GM19025 (cell line): ENCODE measurements at regions not wholly inside any gene's neighbourhood (a gene's known extent, or its start where the extent isn't known, plus 50 kb on each side); places are given as distances from the start of the nearest gene placed in this dataset.

Experiments
- ATAC-seq: cut with Tn5 transposase; IDR thresholded peaks from one replicate; pipeline ENCODE4 v1.9.1; 2021; ENCODE audit warnings: mild to moderate bottlenecking, low read depth, moderate library complexity; ENCODE audit not compliant: unreplicated experiment

DNA sequence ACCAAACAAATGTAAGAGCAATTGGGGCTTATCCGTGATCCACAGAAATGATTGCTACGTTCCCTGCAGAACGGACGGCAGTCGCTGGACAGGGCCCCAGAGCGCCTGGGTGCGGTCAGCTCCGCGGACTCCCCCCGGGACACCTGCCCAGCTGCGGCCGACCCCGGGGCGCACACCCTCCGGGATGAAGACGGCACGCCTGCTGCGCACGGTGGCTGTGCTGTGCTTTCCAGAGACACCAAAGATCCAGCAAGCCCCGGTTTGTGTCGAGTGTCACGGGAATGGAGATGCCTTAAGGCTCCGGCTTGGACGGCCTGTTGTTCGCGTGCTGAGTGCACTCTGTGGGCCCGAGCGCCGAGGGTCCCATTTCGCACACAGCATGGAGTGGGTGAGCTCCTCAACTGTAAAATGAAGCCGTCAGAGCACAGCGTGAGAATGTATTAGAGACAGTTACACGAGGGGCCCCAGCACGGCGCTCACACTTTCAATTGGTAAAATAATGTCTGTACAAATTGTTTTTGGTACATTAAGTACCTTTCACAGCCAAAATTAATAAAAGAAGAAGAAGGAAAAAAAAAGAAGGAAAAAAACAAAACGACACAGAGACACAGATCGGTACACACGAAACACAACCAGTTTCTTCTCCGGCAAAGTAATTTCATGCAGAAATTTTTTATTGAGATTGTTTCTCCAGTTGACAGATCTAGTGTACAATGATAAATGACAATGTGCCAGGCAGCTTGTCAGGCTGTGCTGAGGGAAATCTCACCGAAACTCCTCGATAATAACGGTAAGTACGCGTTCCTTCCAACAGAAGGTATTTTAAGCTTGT is 615.8 kb upstream of the SALL3 start:
- ATAC-seq: no peak

DNA sequence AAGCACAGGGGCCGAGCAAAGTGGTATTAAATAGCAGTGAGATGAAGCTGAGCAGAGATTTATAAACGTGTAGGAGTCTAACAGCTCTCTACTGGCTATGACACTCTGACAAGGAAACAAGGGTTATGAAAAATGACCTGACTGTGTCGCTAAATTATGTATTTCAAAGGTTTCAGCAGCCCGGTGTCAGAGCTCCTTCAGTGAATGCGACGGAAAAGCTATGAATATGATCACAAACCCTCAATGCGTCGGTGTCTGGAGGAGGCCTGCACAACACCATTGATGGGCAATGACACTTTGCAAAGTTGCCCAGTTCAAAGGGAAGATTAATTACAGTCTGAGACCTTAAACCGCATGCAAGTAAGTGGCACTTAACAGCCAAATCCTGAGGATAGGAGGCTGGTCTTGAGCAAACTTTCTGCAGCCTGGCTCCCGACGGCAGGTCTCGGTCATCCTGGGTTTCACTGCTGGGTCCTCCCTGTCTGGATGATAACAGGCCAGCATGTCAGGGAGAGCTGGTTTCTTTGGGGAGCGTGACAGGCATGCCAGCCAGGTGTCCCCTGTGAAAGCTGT is 615.1 kb upstream of the SALL3 start:
- no peak for ATAC-seq

DNA sequence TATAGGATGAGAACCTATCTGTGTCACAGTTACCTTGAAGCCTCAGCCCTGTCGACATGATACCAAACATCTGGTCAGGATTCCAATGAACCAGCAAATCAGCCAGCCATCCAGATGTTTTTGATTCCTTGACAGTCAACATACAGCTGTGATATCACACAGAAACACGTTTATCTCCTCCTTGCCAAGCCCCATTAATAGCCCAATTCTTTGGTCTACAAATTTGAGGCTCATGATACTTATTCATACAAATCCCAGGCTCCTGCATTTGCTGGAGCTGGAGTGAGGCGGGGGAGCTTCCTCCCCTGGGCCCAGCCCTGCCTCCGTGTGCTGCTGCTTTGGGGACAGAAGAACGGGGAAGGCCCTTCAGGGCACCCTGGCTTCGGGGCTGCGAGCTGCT is 611.6 kb upstream of the SALL3 start:
- no peak for ATAC-seq

GRCh38 chr18:78368726-78369125 is 610.9 kb upstream of the SALL3 start:
- ATAC-seq: no peak

- no peak for ATAC-seq
Observed at GRCh38 chr18:78376046-78376445, 603.6 kb upstream of the SALL3 start.

DNA sequence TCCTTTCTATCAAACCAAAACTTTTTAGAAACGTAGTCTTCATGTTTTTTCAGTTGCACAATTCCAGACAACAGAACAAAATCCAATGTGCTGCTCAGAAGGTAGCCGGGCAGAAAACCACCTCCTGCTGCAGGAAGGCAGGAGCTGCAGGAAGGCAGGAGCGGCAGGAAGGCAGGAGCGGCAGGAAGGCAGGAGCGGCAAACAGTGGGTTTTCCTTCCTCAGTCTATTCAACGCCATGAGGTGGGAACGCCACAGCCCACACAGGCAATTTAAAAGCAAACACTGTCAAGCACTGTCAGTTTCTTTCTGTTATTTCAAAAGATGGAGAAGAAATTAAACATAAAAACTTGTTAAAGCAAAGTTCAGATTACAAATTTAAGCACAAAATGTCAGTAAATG is 601.2 kb upstream of the SALL3 start:
- ATAC-seq: no peak

GRCh38 chr18:78378983-78379382 is 600.6 kb upstream of the SALL3 start:
- no peak for ATAC-seq

GRCh38 chr18:78390348-78390951 is 589.2 kb upstream of the SALL3 start:
- ATAC-seq: no peak

- no peak for ATAC-seq
Observed at GRCh38 chr18:78390952-78391348, 588.7 kb upstream of the SALL3 start.

- ATAC-seq: no peak
Observed at GRCh38 chr18:78393086-78393862, 586.3 kb upstream of the SALL3 start.

- no peak for ATAC-seq
Observed at GRCh38 chr18:78396077-78396476, 583.5 kb upstream of the SALL3 start.

DNA sequence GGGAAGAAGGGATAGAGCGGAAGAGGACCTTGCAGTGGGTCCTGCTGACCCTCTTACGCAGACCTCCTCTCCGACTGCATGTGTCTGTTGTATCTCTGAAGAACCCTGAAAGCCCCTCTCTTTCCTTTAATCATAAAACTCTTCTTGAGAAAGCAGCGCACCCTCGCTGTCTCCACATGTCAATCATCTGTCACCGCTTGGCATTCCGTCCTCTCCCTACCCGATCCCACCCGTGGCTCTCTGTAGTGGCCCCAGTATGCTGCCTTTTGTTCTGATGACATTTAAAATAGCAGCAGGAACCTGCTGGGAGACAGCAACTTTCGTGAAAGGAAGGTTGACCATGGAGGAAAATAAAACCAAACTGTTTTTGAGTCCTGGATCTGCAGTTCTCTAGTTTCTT is 582.9 kb upstream of the SALL3 start:
- no peak for ATAC-seq

DNA sequence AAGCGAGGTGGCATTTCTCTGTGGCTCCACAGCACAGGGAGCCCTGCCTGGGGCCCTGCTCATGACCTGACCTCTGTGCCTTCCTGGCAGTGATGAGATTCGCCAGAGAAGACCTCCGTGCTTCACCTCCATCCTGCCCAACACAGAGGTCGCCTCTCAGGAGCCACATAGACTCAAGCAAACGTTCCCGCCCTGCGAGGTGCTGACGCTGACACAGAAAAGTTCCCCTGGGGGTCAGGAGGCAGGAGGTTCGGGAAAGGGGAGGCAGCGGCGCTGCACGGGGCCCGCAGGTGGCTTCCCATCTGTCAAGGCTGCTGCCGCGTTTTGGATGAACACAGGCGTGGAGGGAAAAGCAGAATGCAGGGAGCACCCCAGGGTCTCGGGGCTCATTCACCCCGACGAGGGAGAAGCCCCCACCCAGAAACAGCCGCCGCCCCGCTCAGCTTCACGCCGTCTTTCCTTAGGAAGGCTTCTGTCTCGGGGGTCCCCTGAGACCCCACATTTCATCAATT is 579.6 kb upstream of the SALL3 start:
- ATAC-seq: no peak

- no peak for ATAC-seq
Observed at GRCh38 chr18:78402440-78402839, 577.2 kb upstream of the SALL3 start.

- no peak for ATAC-seq
Observed at GRCh38 chr18:78402966-78403365, 576.7 kb upstream of the SALL3 start.

- no peak for ATAC-seq
Observed at GRCh38 chr18:78403371-78403770, 576.2 kb upstream of the SALL3 start.

GRCh38 chr18:78405763-78406162 is 573.9 kb upstream of the SALL3 start:
- ATAC-seq: no peak

GRCh38 chr18:78406743-78407465 is 572.7 kb upstream of the SALL3 start:
- ATAC-seq: no peak

GRCh38 chr18:78407466-78407844 is 572.2 kb upstream of the SALL3 start:
- no peak for ATAC-seq

DNA sequence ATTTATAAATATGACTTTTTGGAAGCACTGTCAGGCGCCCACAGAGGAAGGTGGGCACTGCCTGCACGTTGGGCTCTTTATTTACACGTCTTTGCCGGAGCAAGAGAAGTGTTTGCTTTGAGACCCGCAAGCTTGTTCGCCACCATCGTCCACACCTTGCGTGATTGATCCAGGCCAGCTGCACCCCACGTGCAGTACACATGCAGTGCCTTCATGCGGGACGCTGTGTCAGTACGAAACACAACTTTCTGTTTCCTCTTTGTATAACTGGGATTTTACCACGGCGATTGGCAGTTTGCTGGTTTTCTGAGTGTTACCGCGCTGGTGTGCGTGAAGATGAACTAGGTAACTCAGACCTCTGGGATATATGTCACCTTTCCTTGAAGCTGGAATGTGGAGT is 571.0 kb upstream of the SALL3 start:
- ATAC-seq: no peak
